Retina (tissue), 1 donor: ENCODE measurements at regions not wholly inside any gene's neighbourhood (a gene's known extent, or its start where the extent isn't known, plus 50 kb on each side); places are given as distances from the start of the nearest gene placed in this dataset.

Experiments used
- DNase-seq: peaks from one replicate; pipeline ENCODE4 v3.0.0-alpha.2; 2016

DNA sequence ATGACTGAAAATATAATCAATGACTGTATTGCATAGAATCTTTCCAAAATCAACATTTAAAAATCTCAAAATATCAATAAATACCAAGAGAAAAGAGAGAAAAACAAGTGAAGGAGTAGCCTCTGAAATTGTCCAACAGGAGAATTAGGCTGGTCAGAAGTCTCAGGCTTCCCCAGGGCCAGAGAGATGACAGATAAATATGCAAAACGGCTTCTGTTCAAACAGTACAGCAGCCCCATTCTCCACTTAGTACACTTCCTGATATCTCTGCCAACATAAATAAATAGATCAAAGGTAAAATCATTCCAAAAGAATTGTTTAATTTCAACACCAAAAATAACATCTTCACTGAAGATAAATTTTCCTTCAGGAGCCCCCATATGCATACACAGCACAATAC, 204.7 kb upstream of the GABRA2 start:
- DNase-seq, result no peak

DNA sequence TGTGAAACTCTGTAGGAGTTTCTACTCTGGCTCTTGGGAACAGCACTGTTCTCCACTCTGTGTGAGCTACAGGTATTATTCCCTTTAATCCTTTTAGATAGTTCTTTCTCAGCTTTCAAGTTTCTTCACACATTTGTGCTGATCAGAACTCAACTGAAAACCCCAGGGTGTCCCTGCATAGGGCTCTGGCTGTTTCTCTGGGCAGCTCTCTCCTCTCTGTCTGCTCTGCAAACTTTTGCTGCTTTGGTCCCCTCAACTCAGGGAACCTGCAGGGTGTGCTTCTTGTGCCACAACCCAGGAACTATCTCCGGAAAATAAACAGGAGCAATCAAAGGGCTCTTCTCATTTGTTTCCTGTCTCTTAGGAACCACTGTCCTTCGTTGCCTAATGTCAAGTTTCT, 196.6 kb upstream of the GABRA2 start:
- DNase-seq, result no peak

DNA sequence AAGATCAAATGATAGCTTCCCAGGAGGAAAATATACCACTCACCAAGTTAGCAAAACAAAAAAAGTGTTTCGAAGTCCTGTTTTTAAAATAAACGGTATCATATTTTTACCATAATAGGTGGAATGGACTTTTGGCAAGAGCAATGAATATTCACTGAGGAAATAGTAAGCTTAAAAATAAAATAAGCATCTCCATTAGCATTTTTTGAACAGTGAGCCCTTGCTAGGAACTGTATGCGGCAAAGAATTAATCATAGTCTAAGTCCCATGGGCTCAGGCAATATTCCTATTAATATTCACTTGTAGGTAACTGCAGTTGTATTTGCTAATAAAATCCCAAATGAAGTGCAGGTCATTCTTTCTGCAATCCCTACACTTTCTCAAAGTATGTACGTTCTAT, 191.7 kb upstream of the GABRA2 start:
- DNase-seq, result no peak

DNA sequence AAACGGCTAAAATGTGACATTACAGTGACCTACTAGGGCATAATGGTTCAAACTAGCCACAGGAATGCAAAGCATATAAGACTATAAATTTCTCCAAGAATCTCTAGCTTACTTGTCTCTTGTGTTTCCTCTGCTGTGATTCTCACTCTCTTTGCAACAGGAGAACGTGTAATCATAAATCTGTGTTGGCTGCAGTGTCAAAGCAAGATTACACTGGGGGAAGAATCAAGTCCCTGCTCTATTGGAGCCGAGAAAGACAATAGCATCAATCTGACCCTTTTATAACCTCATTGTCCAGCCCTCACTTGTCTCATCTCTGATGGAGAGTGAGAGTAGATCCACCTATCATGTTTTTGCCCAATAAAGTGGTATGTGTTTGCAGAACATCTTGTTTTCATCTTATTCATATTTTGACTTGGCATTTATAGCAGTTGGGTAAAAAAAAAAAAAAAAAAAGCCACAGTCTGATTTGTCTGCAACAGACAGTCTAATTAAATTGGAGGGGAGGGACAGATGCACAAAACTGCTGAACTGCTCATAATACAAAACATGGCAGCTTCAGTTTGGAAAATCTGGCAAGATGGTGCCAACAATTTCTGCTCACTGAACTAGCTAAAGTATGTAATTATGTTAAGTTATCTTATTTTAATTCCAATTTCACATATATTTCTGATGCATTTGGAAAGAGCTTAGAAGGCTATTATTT, 165.0 kb upstream of the GABRA2 start:
- DNase-seq, result peak; percentile 13

DNA sequence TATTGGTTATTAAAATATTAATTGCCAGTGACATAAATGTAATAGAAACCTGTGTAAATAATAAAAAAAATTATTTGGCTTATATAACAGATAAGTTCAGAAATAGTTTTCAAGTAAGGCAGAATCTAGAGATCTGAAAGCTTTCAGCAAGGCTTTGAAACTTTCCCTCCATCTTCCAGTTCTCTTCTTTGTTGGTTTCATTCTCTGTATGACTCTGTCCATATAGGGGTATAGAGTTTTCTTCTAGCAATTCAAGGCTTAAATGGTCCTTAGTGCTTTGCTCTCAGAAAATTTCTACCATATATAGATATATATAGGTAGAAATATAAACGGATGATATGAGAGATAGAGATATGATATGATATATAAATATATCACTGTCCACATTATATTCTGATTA, 160.5 kb upstream of the GABRA2 start:
- DNase-seq, result no peak

DNA sequence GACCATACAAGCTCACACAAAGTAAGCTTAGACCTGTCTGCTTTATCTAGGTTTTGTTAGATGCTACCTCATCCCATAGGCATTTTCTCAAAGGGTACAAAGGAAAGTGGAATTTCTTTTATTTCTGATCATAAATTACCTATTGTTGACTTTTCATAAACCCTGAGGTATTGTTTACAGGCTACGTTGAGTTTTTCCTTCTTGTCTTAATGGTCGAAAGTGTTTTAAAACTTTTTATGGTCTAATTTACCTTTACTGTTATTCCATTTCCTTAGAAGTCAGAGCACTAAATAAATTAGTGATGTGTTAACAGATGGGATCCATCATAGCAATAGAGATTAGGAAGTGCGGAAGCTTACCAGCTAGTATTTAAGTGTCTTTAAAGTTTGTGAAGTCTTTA, 159.2 kb upstream of the GABRA2 start:
- DNase-seq, result no peak

DNA sequence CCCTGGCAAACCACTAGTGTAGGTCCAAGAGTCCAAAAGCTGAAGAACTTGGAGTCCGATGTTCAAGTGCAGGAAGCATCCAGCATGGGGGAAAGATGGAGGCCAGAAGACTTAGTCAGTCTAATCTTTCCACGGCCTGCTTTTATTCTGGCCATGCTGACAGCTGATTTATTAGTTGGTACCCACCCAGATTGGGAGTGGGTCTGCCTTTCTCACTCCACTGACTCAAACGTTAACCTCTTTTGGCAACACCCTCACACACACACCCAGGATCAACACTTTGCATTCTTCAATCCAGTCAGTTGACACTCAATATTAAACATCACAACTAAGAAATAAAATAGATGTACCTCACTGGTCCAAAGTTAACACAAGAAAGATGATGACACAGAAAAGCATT, 134.8 kb upstream of the GABRA2 start:
- DNase-seq, result no peak

DNA sequence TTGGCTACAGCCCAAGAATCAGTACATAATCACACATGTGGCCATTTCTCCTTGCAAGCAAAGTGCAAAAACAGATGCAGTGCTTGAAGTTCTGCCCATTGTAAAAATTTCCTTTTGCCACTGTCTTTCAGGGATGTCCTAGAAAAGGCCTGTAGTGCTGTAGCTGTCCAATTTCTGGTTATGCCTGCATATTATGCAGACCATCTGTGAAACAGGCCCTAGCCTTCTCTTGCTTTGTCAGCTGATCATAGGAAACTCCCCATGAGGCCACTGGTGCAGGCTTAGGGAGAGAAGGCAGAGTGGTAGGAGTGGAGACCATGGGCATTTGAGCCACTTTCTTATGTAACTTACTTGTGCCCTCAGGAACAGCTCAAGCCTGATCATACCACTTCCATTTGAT, 130.4 kb upstream of the GABRA2 start:
- no peak for DNase-seq

DNA sequence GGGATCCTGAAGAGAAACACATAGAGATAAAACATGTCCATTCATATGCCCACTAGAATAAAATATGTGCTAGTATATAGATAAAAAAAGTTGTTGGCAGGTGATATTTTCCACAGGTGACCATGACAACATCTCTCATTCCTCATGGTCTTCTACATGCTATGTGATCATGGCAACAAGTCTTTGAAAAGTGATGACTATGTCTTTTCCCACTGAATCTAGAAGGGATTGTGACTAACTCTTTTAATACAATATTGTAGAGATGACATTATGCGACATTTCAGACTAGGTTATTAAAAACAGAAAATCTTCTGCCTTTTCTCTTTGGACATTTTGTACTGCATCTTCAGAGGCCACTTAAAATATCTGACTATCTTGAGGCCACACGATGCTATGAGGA, 126.0 kb upstream of the GABRA2 start:
- DNase-seq, result no peak

DNA sequence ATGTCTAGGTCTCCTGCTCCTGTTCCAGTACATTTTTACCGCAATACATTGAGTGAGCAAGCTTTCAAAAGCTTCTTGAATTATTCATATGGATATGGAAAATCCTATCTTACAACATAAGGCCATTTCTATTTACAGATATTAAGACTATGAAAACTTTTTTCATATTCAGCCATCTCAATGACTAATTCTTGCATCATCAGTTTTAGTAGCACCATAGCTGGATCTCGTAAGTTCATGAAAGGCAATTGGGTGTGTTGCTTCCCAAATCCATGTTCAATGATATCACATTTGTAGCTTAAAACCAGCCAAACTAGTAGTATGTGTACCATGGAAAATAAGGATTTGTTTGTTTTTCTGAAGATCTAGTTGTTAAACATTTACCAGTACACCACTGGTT, 118.3 kb upstream of the GABRA2 start:
- DNase-seq, result no peak

DNA sequence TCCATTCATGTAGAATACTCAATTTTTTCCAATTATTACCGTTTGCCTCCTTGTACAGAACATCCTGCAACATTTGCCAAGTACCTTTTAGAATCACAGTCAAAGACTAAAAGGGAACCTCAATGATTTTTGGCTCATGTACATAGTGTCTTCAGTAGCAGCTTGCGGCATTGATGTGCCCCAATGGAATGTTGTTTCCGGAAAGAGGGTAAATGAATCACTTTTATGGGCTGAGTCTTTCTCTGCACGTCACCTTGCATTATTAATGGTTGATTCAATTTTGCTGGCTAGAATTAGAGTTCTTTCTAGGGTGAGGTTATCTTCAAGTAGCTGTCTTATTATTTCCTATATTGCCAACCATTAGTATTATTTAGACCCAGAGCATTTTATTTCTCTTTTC, 116.9 kb upstream of the GABRA2 start:
- peak; percentile 65 for DNase-seq

DNA sequence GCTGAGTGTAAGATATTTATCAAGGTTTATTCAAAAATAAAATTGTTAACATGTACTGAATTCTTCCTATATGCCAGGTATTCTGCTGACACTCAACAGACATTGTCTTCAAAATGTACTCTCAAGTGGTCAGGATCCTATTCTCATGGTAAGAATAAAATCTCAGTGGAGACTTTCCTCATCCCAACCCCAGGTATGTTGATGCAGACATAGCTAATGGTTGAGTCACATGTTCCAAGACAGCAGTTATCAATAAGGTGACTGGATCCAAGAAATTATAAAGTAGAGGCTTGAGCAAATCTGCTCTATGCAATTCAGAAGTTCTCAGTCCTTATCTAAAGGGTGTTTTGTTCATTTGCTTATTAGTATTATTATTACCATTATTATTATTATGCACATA, 115.2 kb upstream of the GABRA2 start:
- no peak for DNase-seq

DNA sequence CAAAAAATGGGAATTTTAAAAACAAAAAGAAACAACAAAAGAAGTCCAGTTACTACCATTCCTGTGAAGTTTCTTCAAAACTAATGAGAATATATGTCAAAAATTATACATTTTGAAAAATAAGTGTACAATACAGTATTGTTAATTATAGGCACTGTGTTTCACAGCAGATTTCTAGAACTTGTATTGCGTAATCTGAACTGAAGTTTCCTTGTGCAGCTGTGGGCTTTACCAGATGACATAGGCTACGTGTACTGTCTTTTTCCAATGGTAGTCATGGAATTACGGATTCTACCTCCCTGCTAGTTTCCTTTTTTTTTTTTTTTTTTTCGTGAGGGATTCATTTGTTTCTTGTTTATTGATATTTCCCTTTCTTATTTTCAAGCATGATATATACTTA, 113.8 kb upstream of the GABRA2 start:
- DNase-seq, result no peak

DNA sequence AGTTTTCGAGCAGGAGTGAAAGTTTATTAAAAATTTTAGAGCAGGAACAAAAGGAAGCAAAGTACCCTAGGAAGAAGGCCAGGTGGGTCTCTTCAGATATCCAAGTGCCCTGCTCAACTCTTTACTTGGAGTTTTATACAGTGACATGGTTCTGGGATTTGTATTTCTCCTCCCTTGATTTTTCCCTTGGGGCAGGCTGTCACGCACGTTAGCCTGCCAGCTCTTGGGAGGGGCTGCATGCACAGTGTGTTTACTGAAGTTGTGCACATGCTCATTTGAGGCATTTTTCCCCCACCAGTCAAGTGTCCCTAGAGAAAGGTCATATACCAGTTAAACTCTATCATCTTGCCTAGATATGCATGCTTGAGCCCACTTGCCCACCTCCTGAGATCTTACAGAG, 102.5 kb upstream of the GABRA2 start:
- no peak for DNase-seq

DNA sequence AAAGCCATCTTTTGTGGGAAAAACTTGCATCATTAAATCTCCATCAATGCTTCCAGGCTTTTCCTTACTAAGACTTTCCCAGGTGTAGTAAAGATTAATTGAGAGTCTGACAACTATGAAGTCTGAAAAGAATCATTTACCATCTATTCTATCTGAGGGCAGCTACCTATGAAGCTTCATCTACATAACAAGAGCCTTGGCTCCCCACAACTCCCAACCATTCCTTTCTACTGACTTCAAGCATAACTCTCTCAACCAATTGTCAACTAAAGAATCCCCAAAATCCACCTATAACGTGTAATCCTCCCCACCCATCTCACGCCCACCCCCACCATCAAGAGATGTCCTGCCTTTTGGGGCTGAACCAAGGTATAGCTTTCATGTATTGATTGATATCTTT, 101.5 kb upstream of the GABRA2 start:
- DNase-seq, result no peak

DNA sequence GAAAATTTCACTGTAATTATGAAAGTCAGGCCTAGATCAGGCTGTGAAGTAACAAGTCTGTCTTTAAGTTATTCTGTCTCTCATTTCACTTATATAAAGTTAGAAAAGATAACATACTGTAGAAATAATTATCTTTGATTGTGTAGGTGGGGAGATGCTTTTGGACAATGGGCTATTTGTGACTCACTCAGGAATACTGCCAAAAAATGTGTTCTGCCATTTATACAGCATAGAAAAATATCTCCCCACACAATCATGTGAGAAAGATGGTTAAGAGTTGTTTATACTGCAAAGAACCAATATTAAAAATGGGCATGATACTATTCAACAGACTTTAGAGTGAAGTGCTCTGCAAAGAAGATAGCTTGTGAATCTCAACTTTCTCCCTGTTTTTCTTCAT, 95.0 kb upstream of the GABRA2 start:
- no peak for DNase-seq

DNA sequence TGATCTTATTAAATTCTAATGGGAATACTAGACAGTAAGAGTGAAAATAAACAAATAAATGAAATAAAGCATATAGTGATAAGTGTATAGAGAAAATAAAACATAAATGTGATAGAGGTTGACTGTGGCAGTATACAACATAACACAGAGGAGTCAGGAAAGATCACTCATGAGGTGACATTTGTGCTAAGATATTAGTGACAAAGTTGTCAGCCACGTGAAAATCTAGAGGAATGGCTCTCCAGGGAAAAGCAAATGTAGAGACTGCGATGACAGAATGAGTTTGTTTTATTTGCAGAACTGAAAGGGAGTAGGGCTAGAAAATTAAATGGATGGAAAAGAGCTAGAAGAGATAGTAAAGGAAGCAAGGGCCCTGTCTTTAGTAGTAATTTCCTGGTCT, 72.8 kb upstream of the GABRA2 start:
- peak; percentile 3 for DNase-seq

DNA sequence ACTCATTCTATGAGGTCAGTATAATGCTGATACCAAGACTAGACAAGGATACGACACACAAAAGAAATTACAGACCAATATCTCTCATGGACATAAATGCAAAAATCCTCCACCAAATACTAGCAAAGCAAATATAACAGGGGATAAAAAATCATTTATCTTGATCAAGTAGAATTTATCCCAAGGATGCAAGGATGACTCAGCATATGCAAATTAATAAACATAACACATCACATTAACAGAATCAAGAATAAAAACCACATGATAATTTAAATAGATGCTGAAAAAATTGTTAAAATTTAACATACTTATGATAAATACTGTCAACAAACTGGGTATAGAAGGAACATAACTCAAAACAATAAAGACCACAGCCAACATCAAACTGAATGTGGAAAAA, 69.4 kb upstream of the GABRA2 start:
- no peak for DNase-seq

DNA sequence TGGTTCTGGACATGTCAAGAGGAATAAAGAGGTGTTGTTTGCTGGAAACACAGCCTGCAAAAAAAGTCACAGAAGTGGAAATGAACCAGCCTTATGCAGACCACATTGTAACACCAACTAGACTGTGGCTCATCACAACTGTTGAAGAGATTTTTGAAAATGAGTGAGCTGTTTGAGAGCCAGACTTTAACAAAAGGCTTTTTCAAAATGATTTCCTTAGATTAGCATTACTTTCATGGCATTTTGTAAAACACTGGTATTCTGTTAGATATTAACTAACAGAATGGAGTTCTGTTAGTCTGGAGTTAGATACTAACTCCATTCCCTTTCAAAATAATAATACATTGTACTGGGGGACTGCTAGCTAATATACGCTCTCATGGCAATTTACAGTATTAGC, 60.6 kb upstream of the GABRA2 start:
- no peak for DNase-seq

DNA sequence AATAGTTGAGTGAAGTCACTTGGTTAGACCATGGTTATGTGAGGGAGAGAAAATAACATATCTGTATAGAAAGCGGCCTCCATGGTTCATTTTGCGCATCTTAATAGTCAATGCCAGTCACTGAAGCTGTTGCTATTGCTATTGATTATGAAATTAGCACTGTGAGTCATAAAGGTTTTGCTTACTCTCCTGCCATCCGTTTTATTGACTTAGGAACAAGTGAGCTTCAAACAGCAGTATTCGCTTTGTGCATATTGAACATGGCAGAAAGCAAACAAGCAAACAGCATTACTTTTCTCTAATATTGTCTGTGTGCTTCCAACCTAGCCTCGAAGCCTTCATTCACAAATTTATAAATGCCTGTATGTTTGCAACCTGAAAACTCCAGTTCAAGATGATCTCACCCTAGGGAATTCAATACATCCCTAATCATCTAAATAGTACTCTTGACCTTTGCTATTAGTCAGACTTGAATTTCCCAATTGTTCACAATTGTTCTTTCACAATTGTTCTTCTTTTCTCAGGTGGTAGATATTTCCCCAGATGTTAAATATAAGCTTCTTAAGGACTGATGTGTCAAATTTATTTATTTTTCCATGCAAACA, 55.9 kb upstream of the GABRA2 start:
- no peak for DNase-seq

DNA sequence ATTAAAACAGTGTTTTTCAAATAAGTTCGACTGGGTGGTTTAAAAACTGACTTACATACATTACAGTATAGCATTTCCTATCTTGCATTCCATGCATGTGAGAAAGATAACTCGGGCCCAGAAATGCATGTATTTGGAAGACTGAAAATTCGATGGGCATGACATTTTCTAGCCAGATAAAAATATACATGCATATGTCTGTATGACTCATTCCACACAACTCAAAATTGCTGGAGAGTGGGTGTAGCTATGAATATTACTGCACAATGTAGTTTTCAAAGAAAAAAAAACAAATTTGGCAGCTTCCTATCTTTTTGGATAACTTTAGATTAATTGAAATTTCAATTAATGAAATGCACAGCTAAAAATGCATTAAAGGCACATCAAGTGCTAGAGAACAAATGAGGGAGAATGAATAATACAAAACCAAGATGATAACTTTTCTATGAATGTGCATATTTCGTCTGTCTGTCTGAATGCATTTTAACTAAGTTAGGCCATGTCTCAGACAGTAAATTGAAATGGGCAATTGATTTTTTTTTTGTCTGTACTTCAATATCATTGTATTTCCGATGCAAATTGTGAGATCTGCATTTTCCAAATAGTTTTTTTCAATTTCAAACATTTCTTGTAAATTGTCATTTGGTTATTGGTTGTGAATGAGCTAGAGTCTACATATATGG, 54.5 kb upstream of the GABRA2 start:
- DNase-seq, result no peak

DNA sequence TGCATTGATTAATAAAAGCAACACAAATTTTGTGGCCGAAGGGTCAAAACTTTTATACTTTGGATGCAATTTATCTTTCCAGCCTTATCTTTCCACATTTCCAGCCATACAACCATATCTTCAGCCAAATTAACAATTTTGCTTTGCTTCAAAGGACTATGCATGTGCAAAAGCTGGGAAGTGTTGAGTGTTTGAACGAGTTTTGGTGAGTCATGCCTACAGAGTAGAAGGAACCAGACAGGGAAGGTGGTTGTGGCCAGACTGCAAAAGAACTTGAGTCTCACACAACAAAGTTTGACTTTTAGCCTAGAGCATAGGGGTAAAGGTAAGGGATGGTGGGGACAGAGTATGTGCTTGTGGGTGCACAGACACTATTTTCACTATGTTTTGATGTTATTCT, 53.0 kb upstream of the GABRA2 start:
- no peak for DNase-seq

DNA sequence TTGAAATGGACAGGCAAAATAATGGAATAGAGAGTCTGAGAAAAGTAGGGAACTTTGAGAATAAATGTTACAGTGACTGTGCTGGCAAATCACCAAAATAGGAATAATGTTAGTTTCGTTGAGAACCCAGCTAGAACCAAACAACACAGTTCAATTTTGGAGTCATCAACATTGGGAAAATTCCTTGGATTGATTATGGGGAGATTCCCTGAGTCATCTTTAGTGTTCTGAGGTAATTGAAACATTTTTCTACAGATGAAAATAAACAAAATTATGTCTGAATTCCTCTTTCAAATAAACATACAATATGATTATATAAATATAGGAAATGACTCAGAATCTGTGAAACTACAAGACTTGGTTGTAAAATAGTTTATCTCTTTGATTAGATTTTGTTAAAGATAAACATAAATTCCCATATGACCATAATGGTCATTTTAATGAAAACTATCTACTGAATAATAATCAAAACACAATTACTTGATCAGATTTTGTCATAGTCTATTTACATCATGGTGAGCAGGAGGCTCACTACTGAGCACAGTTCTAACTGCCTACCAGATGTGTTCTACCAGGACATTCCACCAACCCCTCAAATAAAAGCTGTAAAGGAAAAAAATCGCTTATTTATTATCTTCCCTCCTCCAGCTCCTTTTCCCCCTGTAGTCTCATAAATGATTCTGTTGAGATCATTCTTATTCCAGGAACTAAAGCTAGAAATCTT, 51.4 kb upstream of the GABRA2 start:
- DNase-seq, result no peak
